B cell (primary cell): ENCODE measurements at regions not wholly inside any gene's neighbourhood (a gene's known extent, or its start where the extent isn't known, plus 50 kb on each side); places are given as distances from the start of the nearest gene placed in this dataset.

Source experiments
- EZH2 ChIP-seq: IDR thresholded peaks from 2 replicates; pipeline ENCODE4 v1.6.1; 2012; ENCODE audit warnings: borderline replicate concordance, low read depth, mild to moderate bottlenecking, moderate library complexity, low read length; ENCODE audit not compliant: insufficient read depth, poor library complexity, severe bottlenecking
- TF ChIP-seq, protein P1 (sequence below): fragments of 200-600 bp; IDR thresholded peaks from one replicate; pipeline ENCODE4 v1.8.0; 2022; ENCODE audit warnings: antibody characterized with exemption, mild to moderate bottlenecking

DNA sequence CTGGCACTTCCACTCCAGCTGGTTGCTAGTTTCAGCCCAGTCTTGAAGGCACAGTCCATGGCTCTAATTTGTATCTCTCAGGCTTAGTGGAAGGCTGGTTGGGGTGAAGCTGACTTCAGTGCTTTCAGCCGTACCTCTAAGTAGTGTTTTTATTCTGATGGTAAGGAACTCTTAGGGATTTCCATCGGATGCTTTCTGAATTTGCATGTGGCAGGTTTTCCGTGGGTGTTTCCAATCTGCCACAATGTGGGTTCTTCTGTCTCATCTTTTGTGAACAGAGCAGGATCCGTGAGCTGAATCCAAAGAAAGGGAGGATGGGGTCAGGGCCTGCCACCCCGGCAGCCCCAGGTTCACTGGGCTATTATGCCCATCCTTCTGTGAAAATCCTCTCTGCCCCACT is 607.9 kb upstream of the MKI67 start:
- TF ChIP-seq, protein P1, sequence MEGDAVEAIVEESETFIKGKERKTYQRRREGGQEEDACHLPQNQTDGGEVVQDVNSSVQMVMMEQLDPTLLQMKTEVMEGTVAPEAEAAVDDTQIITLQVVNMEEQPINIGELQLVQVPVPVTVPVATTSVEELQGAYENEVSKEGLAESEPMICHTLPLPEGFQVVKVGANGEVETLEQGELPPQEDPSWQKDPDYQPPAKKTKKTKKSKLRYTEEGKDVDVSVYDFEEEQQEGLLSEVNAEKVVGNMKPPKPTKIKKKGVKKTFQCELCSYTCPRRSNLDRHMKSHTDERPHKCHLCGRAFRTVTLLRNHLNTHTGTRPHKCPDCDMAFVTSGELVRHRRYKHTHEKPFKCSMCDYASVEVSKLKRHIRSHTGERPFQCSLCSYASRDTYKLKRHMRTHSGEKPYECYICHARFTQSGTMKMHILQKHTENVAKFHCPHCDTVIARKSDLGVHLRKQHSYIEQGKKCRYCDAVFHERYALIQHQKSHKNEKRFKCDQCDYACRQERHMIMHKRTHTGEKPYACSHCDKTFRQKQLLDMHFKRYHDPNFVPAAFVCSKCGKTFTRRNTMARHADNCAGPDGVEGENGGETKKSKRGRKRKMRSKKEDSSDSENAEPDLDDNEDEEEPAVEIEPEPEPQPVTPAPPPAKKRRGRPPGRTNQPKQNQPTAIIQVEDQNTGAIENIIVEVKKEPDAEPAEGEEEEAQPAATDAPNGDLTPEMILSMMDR: no peak
- TF ChIP-seq EZH2: no peak
